ENCODE measurements at regions not wholly inside any gene's neighbourhood (a gene's known extent, or its start where the extent isn't known, plus 50 kb on each side); places are given as distances from the start of the nearest gene placed in this dataset.

GRCh38 chr10:128306966-128307365 is 180.7 kb upstream of the MKI67 start:
- no peak overlapping the region for H3K4me3 ChIP-seq (replicated peaks; ENCODE audit: low read depth, low read length)
- no peak for DNase-seq (ENCODE audit: low read depth)
- TF ChIP-seq, protein P1, sequence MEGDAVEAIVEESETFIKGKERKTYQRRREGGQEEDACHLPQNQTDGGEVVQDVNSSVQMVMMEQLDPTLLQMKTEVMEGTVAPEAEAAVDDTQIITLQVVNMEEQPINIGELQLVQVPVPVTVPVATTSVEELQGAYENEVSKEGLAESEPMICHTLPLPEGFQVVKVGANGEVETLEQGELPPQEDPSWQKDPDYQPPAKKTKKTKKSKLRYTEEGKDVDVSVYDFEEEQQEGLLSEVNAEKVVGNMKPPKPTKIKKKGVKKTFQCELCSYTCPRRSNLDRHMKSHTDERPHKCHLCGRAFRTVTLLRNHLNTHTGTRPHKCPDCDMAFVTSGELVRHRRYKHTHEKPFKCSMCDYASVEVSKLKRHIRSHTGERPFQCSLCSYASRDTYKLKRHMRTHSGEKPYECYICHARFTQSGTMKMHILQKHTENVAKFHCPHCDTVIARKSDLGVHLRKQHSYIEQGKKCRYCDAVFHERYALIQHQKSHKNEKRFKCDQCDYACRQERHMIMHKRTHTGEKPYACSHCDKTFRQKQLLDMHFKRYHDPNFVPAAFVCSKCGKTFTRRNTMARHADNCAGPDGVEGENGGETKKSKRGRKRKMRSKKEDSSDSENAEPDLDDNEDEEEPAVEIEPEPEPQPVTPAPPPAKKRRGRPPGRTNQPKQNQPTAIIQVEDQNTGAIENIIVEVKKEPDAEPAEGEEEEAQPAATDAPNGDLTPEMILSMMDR (IDR thresholded peaks at IDR 0.05; ENCODE audit: low read length, missing control alignments) = no peak

- no peak overlapping the region for H3K4me3 ChIP-seq (replicated peaks; ENCODE audit: low read depth, low read length)
- TF ChIP-seq, protein P1 (IDR thresholded peaks at IDR 0.05; ENCODE audit: low read length, missing control alignments) = no peak
- no peak for DNase-seq (ENCODE audit: low read depth)
Observed at GRCh38 chr10:128307820-128308219, 181.6 kb upstream of the MKI67 start.

DNA sequence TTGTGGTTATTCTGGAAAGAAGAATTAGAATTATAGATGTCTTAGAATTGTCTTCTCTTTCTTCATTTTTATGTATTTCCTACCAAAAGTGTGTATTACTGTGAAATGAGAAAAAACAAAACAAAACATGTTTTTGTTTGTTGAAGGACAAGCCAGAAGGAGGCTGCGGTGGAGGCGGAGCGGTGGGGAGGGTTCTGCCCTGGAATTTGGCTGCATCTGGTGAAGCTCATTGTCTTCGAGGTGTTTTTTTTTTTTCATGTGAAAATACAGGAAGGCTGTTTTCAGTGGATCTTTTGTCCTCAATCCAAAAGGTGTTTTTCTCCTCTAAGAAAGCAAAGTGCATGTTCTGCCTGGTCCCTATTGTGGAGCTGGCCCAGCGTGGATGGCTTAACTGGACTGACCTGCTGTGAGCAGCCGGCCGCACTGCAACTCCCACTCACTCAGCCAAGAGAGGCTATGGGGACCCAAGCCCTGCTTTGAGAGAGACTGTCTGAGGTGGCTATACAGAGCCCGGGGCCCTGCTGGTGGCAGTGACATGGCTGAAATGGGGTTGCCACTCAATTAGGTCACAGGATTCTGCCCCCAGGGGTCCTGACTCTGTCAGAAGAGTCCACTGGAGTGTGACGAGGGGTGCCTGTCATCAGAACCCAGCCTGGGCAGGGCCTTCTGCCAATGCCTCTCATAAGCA is 184.9 kb upstream of the MKI67 start:
- DNase-seq (ENCODE audit: low read depth) = no peak
- no peak overlapping the region for H3K4me3 ChIP-seq (replicated peaks; ENCODE audit: low read depth, low read length)
- TF ChIP-seq, protein P1 (IDR thresholded peaks at IDR 0.05; ENCODE audit: low read length, missing control alignments) = no peak

DNA sequence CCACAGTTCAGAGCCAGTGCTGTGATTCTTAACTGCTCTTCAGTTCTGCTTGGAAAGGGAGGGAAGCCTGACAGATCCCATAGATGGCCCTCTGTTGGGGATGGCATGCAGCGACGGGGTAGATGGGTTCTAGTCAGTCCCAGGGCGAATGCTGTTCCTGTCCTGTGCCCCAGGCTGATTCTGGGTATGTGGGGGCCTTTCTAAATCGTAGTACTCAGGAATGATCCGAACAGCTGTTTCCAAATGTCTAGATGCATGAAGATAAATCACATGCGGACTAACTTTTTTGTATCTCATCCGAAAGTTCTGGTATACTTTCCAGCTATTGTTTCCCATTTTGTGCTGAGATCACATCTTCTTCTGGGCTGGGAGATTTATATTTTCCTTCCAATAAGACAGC is 186.0 kb upstream of the MKI67 start:
- no peak overlapping the region for H3K4me3 ChIP-seq (replicated peaks; ENCODE audit: low read depth, low read length)
- TF ChIP-seq, protein P1 (IDR thresholded peaks at IDR 0.05; ENCODE audit: low read length, missing control alignments) = no peak
- no peak for DNase-seq (ENCODE audit: low read depth)

- H3K4me3 ChIP-seq (replicated peaks; ENCODE audit: low read depth, low read length) = no peak overlapping the region
- no peak for DNase-seq (ENCODE audit: low read depth)
- TF ChIP-seq, protein P1 (IDR thresholded peaks at IDR 0.05; ENCODE audit: low read length, missing control alignments) = no peak
Observed at GRCh38 chr10:128314686-128315085, 188.5 kb upstream of the MKI67 start.

GRCh38 chr10:128316121-128316726 is 190.0 kb upstream of the MKI67 start:
- no peak overlapping the region for H3K4me3 ChIP-seq (replicated peaks; ENCODE audit: low read depth, low read length)
- TF ChIP-seq, protein P1 (IDR thresholded peaks at IDR 0.05; ENCODE audit: low read length, missing control alignments) = no peak
- DNase-seq (ENCODE audit: low read depth) = no peak

DNA sequence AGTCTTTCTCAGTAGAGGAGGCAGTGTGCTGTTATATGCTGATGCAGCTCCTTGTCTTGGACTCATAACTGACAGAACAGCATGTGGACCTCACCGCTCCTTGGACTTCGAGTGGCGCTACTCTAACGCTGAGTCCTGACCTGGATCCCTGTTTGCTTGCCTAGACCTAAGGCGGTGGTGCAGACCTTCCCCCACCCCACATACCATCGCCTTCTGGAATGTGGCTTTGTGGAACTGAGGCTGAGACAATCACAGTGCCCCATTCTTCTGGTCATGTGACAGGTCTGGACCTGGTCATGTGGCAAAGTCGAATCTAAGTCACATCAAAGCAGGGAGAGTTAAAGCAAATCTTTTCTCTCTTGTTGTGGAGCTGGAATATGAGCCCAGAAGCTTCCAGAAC is 190.7 kb upstream of the MKI67 start:
- TF ChIP-seq, protein P1 (IDR thresholded peaks at IDR 0.05; ENCODE audit: low read length, missing control alignments) = no peak
- no peak overlapping the region for H3K4me3 ChIP-seq (replicated peaks; ENCODE audit: low read depth, low read length)
- DNase-seq (ENCODE audit: low read depth) = no peak

All from fibroblast of pulmonary artery (primary cell).